NCI-H345 (cell line): ENCODE measurements at regions not wholly inside any gene's neighbourhood (a gene's known extent, or its start where the extent isn't known, plus 50 kb on each side); places are given as distances from the start of the nearest gene placed in this dataset.
"Not testable (repeated sequence)": the region's sequence is repeated elsewhere in the genome, so short reads cannot be mapped to it uniquely, and the experiment has no call there.

Experiments
- DNase-seq: peaks from one replicate; lab custom pipeline; 2025; lab: John Stamatoyannopoulos, UW

GRCh38 chr1:194024659-194025058 lies 838.2 kb upstream of the B3GALT2 start:
- DNase-seq, result peak; percentile 34

- DNase-seq, result no peak
These were observed 827.6 kb upstream of the B3GALT2 start for GRCh38 chr1:194014014-194014413.

GRCh38 chr1:194013561-194013960 lies 827.1 kb upstream of the B3GALT2 start:
- no peak for DNase-seq

- DNase-seq, result peak; percentile 59
These were observed 817.7 kb upstream of the B3GALT2 start for GRCh38 chr1:194004146-194004545.

- DNase-seq, result not testable (repeated sequence)
These were observed 815.4 kb upstream of the B3GALT2 start for GRCh38 chr1:194001726-194002350.

GRCh38 chr1:193988885-193989284 lies 802.5 kb upstream of the B3GALT2 start:
- DNase-seq, result no peak

- no peak for DNase-seq
These were observed 792.8 kb upstream of the B3GALT2 start for GRCh38 chr1:193979219-193979618.

GRCh38 chr1:193974286-193974798 lies 787.9 kb upstream of the B3GALT2 start:
- no peak for DNase-seq

GRCh38 chr1:193973428-193973827 lies 787.0 kb upstream of the B3GALT2 start:
- no peak for DNase-seq

GRCh38 chr1:193971595-193971994 lies 785.2 kb upstream of the B3GALT2 start:
- DNase-seq, result no peak

- no peak for DNase-seq
These were observed 774.1 kb upstream of the B3GALT2 start for GRCh38 chr1:193960499-193960898.

- no peak for DNase-seq
These were observed 773.6 kb upstream of the B3GALT2 start for GRCh38 chr1:193960040-193960439.

GRCh38 chr1:193957556-193958095 lies 771.2 kb upstream of the B3GALT2 start:
- no peak for DNase-seq

- no peak for DNase-seq
These were observed 766.5 kb upstream of the B3GALT2 start for GRCh38 chr1:193952778-193953374.

GRCh38 chr1:193951984-193952383 lies 765.6 kb upstream of the B3GALT2 start:
- DNase-seq, result no peak

- DNase-seq, result no peak
These were observed 758.0 kb upstream of the B3GALT2 start for GRCh38 chr1:193944454-193944853.

- DNase-seq, result no peak
These were observed 753.8 kb upstream of the B3GALT2 start for GRCh38 chr1:193940176-193940575.

- DNase-seq, result no peak
These were observed 753.2 kb upstream of the B3GALT2 start for GRCh38 chr1:193939585-193939984.

- no peak for DNase-seq
These were observed 750.9 kb upstream of the B3GALT2 start for GRCh38 chr1:193937308-193937707.

GRCh38 chr1:193932979-193933378 lies 746.6 kb upstream of the B3GALT2 start:
- no peak for DNase-seq

- DNase-seq, result no peak
These were observed 744.9 kb upstream of the B3GALT2 start for GRCh38 chr1:193931356-193931755.

GRCh38 chr1:193929374-193930033 lies 743.1 kb upstream of the B3GALT2 start:
- no peak for DNase-seq

- no peak for DNase-seq
These were observed 741.1 kb upstream of the B3GALT2 start for GRCh38 chr1:193927550-193927949.
